G401 (cell line): ENCODE measurements at regions not wholly inside any gene's neighbourhood (a gene's known extent, or its start where the extent isn't known, plus 50 kb on each side); places are given as distances from the start of the nearest gene placed in this dataset.
"Not testable (repeated sequence)": the region's sequence is repeated elsewhere in the genome, so short reads cannot be mapped to it uniquely, and the experiment has no call there.

Experiments
- DNase-seq: peaks from one replicate; pipeline ENCODE4 v3.0.0-alpha.2; 2015; ENCODE audit warnings: low spot score
- in situ Hi-C: cut with HindIII; loops from 2 replicates; pipeline ENCODE4 v1.10.0; 2016; ENCODE audit warnings: low sequenced_read_pairs, mixed read lengths

GRCh38 chr3:148453781-148454191 lies 243.9 kb upstream of the AGTR1 start:
- DNase-seq, result no peak
- in situ Hi-C loops, result no loop called here

- in situ Hi-C loops, result no loop called here
Measured at GRCh38 chr3:148455098-148455497, 242.6 kb upstream of the AGTR1 start.

GRCh38 chr3:148457886-148458285 lies 239.8 kb upstream of the AGTR1 start:
- DNase-seq, result no peak
- in situ Hi-C loops, result no loop called here

More at GRCh38 chr3:148455098-148455497, 242.6 kb upstream of the AGTR1 start:
- DNase-seq, result no peak

GRCh38 chr3:148459931-148460513 lies 237.7 kb upstream of the AGTR1 start:
- in situ Hi-C loops, result no loop called here
- DNase-seq, result no peak

- DNase-seq, result no peak
- in situ Hi-C loops, result no loop called here
Measured at GRCh38 chr3:148460686-148461085, 237.0 kb upstream of the AGTR1 start.

- in situ Hi-C loops, result no loop called here
- DNase-seq, result no peak
Measured at GRCh38 chr3:148464246-148464645, 233.5 kb upstream of the AGTR1 start.

GRCh38 chr3:148466143-148466542 lies 231.6 kb upstream of the AGTR1 start:
- in situ Hi-C loops, result no loop called here
- no peak for DNase-seq

- in situ Hi-C loops, result no loop called here
- no peak for DNase-seq
Measured at GRCh38 chr3:148466980-148467740, 230.5 kb upstream of the AGTR1 start.

- DNase-seq, result no peak
- in situ Hi-C loops, result no loop called here
Measured at GRCh38 chr3:148477375-148477774, 220.3 kb upstream of the AGTR1 start.

GRCh38 chr3:148493631-148494030 lies 204.1 kb upstream of the AGTR1 start:
- DNase-seq, result no peak
- in situ Hi-C loops, result no loop called here

- DNase-seq, result no peak
- in situ Hi-C loops, result no loop called here
Measured at GRCh38 chr3:148494451-148494850, 203.3 kb upstream of the AGTR1 start.

GRCh38 chr3:148500881-148501280 lies 196.8 kb upstream of the AGTR1 start:
- DNase-seq, result no peak
- in situ Hi-C loops, result no loop called here

GRCh38 chr3:148510116-148510515 lies 187.6 kb upstream of the AGTR1 start:
- in situ Hi-C loops, result no loop called here
- no peak for DNase-seq

- in situ Hi-C loops, result no loop called here
- DNase-seq, result no peak
Measured at GRCh38 chr3:148510561-148510960, 187.1 kb upstream of the AGTR1 start.

GRCh38 chr3:148512648-148513047 lies 185.1 kb upstream of the AGTR1 start:
- in situ Hi-C loops, result no loop called here
- DNase-seq, result no peak

GRCh38 chr3:148513096-148513543 lies 184.6 kb upstream of the AGTR1 start:
- in situ Hi-C loops, result no loop called here
- no peak for DNase-seq

GRCh38 chr3:148518520-148518919 lies 179.2 kb upstream of the AGTR1 start:
- in situ Hi-C loops, result no loop called here
- DNase-seq, result no peak

- DNase-seq, in situ Hi-C loops: not testable (repeated sequence)
Measured at GRCh38 chr3:148525621-148526020, 172.1 kb upstream of the AGTR1 start.

GRCh38 chr3:148528024-148528423 lies 169.7 kb upstream of the AGTR1 start:
- in situ Hi-C loops, result no loop called here
- DNase-seq, result no peak

- no peak for DNase-seq
- in situ Hi-C loops, result no loop called here
Measured at GRCh38 chr3:148531836-148532235, 165.9 kb upstream of the AGTR1 start.

GRCh38 chr3:148532326-148532725 lies 165.4 kb upstream of the AGTR1 start:
- in situ Hi-C loops, result no loop called here
- no peak for DNase-seq
